Panc1 (cell line): ENCODE measurements at regions not wholly inside any gene's neighbourhood (a gene's known extent, or its start where the extent isn't known, plus 50 kb on each side); places are given as distances from the start of the nearest gene placed in this dataset.

ENCODE experiments used
- POLR2AphosphoS5 ChIP-seq: IDR thresholded peaks from 2 replicates; pipeline ENCODE4 v1.6.1; 2012; ENCODE audit warnings: mild to moderate bottlenecking, low read depth, low read length, moderate library complexity
- TF ChIP-seq, protein P1 (sequence below): fragments of 450-650 bp; IDR thresholded peaks from 2 replicates; pipeline ENCODE4 v1.5.1; 2017; ENCODE audit warnings: mild to moderate bottlenecking

DNA sequence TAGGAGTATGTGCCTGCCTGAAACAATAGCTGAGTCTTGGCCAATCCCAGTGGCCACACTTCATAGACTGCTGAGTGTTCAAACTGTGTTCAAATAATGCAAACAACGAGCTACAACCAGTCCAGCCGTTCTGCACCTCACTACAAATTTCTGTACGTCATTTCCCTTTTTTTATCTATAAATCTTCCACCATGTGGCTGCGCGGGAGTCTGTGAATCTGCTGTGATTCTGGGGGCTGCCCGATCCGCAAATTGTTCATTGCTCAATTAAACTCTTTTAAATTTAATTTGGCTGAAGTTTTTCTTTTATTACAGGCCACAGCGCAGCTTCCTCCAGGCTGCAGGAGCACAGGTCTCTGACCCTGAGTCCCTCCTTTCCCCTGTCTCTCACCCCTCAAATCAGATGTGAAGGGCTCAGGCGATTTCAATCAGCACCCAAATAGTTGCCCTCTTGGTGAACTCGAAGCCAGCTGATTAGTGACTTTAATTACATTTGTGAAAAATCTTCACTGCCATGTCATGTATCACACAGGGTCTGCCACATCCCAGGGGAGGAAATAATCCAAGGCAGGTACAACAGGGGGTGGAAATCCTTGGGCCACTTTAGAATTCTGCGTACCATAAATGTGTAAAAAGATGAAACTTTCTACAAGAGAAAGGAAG lies 145.6 kb downstream of the NDUFA10 start:
- no peak for TF ChIP-seq POLR2AphosphoS5
- TF ChIP-seq, protein P1, sequence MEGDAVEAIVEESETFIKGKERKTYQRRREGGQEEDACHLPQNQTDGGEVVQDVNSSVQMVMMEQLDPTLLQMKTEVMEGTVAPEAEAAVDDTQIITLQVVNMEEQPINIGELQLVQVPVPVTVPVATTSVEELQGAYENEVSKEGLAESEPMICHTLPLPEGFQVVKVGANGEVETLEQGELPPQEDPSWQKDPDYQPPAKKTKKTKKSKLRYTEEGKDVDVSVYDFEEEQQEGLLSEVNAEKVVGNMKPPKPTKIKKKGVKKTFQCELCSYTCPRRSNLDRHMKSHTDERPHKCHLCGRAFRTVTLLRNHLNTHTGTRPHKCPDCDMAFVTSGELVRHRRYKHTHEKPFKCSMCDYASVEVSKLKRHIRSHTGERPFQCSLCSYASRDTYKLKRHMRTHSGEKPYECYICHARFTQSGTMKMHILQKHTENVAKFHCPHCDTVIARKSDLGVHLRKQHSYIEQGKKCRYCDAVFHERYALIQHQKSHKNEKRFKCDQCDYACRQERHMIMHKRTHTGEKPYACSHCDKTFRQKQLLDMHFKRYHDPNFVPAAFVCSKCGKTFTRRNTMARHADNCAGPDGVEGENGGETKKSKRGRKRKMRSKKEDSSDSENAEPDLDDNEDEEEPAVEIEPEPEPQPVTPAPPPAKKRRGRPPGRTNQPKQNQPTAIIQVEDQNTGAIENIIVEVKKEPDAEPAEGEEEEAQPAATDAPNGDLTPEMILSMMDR: no peak
